ENCODE measurements at regions not wholly inside any gene's neighbourhood (a gene's known extent, or its start where the extent isn't known, plus 50 kb on each side); places are given as distances from the start of the nearest gene placed in this dataset.

DNA sequence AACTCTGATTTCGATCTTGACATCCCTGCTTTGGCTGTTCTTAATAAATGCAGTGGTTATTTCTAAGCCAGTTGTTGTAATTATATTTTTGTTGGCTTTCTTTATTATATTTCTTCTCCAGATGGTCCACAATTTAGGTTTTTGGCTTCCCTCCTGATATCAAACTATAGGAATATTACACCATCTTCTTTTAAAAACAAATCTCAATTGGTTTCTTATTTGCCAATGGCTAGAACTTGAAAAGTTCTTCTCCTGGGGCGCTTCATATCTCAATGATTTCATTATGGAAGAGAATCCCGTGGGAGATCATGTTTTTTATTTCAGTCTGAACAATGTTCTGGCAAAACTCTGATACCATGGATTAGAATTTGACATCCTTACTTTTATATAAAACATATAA lies 292.3 kb downstream of the FLRT2 start:
- TF ChIP-seq, protein P1, sequence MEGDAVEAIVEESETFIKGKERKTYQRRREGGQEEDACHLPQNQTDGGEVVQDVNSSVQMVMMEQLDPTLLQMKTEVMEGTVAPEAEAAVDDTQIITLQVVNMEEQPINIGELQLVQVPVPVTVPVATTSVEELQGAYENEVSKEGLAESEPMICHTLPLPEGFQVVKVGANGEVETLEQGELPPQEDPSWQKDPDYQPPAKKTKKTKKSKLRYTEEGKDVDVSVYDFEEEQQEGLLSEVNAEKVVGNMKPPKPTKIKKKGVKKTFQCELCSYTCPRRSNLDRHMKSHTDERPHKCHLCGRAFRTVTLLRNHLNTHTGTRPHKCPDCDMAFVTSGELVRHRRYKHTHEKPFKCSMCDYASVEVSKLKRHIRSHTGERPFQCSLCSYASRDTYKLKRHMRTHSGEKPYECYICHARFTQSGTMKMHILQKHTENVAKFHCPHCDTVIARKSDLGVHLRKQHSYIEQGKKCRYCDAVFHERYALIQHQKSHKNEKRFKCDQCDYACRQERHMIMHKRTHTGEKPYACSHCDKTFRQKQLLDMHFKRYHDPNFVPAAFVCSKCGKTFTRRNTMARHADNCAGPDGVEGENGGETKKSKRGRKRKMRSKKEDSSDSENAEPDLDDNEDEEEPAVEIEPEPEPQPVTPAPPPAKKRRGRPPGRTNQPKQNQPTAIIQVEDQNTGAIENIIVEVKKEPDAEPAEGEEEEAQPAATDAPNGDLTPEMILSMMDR (IDR thresholded peaks at IDR 0.05), result no peak
- no peak for TF ChIP-seq POLR2A (IDR thresholded peaks at IDR 0.05)

All from body of pancreas (tissue), 4 donors.